WTC11 (cell line): ENCODE measurements at regions not wholly inside any gene's neighbourhood (a gene's known extent, or its start where the extent isn't known, plus 50 kb on each side); places are given as distances from the start of the nearest gene placed in this dataset.

ENCODE experiments used
- ATAC-seq: fragments of 200-7000 bp; cut with Tn5 transposase; 2 replicates; pipeline ENCODE4 v1.10.0; 2021; ENCODE audit warnings: mild to moderate bottlenecking, moderate library complexity
- CTCF ChIA-PET: fragments of 300-600 bp; sonication (Branson Sonifier 250); formaldehyde crosslinking; loops from one replicate; lab custom pipeline; 2021; ENCODE audit warnings: antibody characterized with exemption; lab: Charles Lee
- POLR2A ChIA-PET: fragments of 350-600 bp; sonication (Branson Sonifier 250); formaldehyde crosslinking; loops from one replicate; lab custom pipeline; 2021; ENCODE audit warnings: antibody characterized with exemption; lab: Charles Lee
- DNase-seq: peaks from one replicate; pipeline ENCODE4 v3.0.0; 2021; ENCODE audit warnings: low spot score
- H3K27ac Mint-ChIP-seq: 2 replicates; pipeline ENCODE4 v1.8.0; 2021; ENCODE audit warnings: mixed read lengths
- H3K27me3 Mint-ChIP-seq: 2 replicates; pipeline ENCODE4 v1.8.0; 2021; ENCODE audit warnings: low read depth, mild to moderate bottlenecking, moderate library complexity, mixed read lengths
- H3K36me3 Mint-ChIP-seq: 2 replicates; pipeline ENCODE4 v1.8.0; 2021; ENCODE audit warnings: mixed read lengths
- H3K4me1 Mint-ChIP-seq: 2 replicates; pipeline ENCODE4 v1.8.0; 2022; ENCODE audit warnings: mixed read lengths
- H3K4me3 Mint-ChIP-seq: 2 replicates; pipeline ENCODE4 v1.8.0; 2021; ENCODE audit warnings: mild to moderate bottlenecking, moderate library complexity, mixed read lengths
- H3K9me3 Mint-ChIP-seq: 2 replicates; pipeline ENCODE4 v1.8.0; 2021; ENCODE audit warnings: mixed read lengths
- ESRRA ChIP-seq: sonication (generic); formaldehyde crosslinking; IDR thresholded peaks from 2 replicates; pipeline ENCODE4 v1.8.1; 2022; ENCODE audit warnings: mild to moderate bottlenecking, missing genetic modification reagents, borderline replicate concordance
- GABPB1 ChIP-seq: sonication (generic); formaldehyde crosslinking; IDR thresholded peaks from 2 replicates; pipeline ENCODE4 v1.8.1; 2023; ENCODE audit warnings: mild to moderate bottlenecking, missing genetic modification reagents
- NFYB ChIP-seq: sonication (generic); formaldehyde crosslinking; conservative IDR thresholded peaks from 2 replicates; pipeline ENCODE4 v1.8.0; 2022; ENCODE audit warnings: low read depth, missing genetic modification reagents
- NR2C2 ChIP-seq: sonication (generic); formaldehyde crosslinking; IDR thresholded peaks from 2 replicates; pipeline ENCODE4 v1.8.0; 2022; ENCODE audit warnings: mild to moderate bottlenecking, missing genetic modification reagents
- RELA ChIP-seq: sonication (generic); formaldehyde crosslinking; IDR thresholded peaks from 2 replicates; pipeline ENCODE4 v1.8.1; 2022; ENCODE audit warnings: missing genetic modification reagents, mild to moderate bottlenecking, borderline replicate concordance
- ZNF263 ChIP-seq: sonication (generic); formaldehyde crosslinking; IDR thresholded peaks from 2 replicates; pipeline ENCODE4 v1.8.1; 2022; ENCODE audit warnings: low read depth, mild to moderate bottlenecking, moderate library complexity, missing genetic modification reagents
- ZNF317 ChIP-seq: sonication (generic); formaldehyde crosslinking; IDR thresholded peaks from 2 replicates; pipeline ENCODE4 v1.8.1; 2023; ENCODE audit warnings: low read depth, mild to moderate bottlenecking, moderate library complexity, missing genetic modification reagents, borderline replicate concordance
- ZNF396 ChIP-seq: fragments of 250-450 bp; sonication (Bioruptor Pico); IDR thresholded peaks from 2 replicates; pipeline ENCODE4 v1.8.0; 2021; ENCODE audit warnings: mild to moderate bottlenecking, moderate library complexity, borderline replicate concordance
- ZNF416 ChIP-seq: fragments of 250-450 bp; sonication (Bioruptor Pico); IDR thresholded peaks from 2 replicates; pipeline ENCODE4 v1.9.0; 2021; ENCODE audit warnings: mild to moderate bottlenecking, inconsistent platforms
- TF ChIP-seq, protein P1 (sequence below): sonication (generic); formaldehyde crosslinking; IDR thresholded peaks from 2 replicates; pipeline ENCODE4 v1.8.0; 2022; ENCODE audit warnings: mild to moderate bottlenecking, missing genetic modification reagents
- TF ChIP-seq, protein P2 (sequence below): sonication (generic); formaldehyde crosslinking; IDR thresholded peaks from 2 replicates; pipeline ENCODE4 v1.8.0; 2022; ENCODE audit warnings: missing genetic modification reagents
- TF ChIP-seq, protein P3 (sequence below): sonication (generic); formaldehyde crosslinking; IDR thresholded peaks from 2 replicates; pipeline ENCODE4 v1.8.0; 2022; ENCODE audit warnings: mild to moderate bottlenecking, missing genetic modification reagents
- TF ChIP-seq, protein P4 (sequence below): sonication (generic); formaldehyde crosslinking; IDR thresholded peaks from 2 replicates; pipeline ENCODE4 v1.8.0; 2022; ENCODE audit warnings: mild to moderate bottlenecking, missing genetic modification reagents
- TF ChIP-seq, protein P5 (sequence below): sonication (generic); formaldehyde crosslinking; IDR thresholded peaks from 2 replicates; pipeline ENCODE4 v1.8.1; 2022; ENCODE audit warnings: low read depth, mild to moderate bottlenecking, moderate library complexity, missing genetic modification reagents, borderline replicate concordance
- TF ChIP-seq, protein P6 (sequence below): fragments of 250-450 bp; sonication (Bioruptor Pico); IDR thresholded peaks from 2 replicates; pipeline ENCODE4 v1.8.0; 2021; ENCODE audit warnings: mild to moderate bottlenecking
- TF ChIP-seq, protein P7 (sequence below): sonication (generic); formaldehyde crosslinking; IDR thresholded peaks from 2 replicates; pipeline ENCODE4 v1.8.0; 2023; ENCODE audit warnings: mild to moderate bottlenecking, missing genetic modification reagents
- TF ChIP-seq, protein P8 (sequence below): sonication (generic); formaldehyde crosslinking; IDR thresholded peaks from 2 replicates; pipeline ENCODE4 v1.8.1; 2023; ENCODE audit warnings: mild to moderate bottlenecking, missing genetic modification reagents

DNA sequence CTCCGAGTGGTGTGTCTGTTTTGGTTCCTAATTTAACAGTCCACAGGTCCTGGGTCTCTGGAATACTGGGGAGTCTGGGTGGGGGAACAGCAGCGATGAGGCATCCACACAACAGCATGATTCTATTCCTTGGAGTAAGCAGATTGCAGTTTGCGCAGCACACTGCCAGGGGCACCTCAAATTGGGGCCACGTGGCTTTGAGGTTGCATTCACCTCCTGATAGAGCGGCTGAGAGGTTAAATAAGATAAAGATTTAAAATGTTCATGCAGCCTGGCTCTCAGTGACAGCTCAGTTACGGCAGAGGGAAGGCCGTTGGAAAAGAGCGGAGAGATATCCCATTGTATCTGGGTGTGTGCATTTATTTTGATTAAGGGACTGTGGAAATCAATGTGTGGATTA lies 202.3 kb downstream of the ASB1 start (continued):
- TF ChIP-seq, protein P1, sequence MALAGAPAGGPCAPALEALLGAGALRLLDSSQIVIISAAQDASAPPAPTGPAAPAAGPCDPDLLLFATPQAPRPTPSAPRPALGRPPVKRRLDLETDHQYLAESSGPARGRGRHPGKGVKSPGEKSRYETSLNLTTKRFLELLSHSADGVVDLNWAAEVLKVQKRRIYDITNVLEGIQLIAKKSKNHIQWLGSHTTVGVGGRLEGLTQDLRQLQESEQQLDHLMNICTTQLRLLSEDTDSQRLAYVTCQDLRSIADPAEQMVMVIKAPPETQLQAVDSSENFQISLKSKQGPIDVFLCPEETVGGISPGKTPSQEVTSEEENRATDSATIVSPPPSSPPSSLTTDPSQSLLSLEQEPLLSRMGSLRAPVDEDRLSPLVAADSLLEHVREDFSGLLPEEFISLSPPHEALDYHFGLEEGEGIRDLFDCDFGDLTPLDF, result no peak
- TF ChIP-seq, protein P2, sequence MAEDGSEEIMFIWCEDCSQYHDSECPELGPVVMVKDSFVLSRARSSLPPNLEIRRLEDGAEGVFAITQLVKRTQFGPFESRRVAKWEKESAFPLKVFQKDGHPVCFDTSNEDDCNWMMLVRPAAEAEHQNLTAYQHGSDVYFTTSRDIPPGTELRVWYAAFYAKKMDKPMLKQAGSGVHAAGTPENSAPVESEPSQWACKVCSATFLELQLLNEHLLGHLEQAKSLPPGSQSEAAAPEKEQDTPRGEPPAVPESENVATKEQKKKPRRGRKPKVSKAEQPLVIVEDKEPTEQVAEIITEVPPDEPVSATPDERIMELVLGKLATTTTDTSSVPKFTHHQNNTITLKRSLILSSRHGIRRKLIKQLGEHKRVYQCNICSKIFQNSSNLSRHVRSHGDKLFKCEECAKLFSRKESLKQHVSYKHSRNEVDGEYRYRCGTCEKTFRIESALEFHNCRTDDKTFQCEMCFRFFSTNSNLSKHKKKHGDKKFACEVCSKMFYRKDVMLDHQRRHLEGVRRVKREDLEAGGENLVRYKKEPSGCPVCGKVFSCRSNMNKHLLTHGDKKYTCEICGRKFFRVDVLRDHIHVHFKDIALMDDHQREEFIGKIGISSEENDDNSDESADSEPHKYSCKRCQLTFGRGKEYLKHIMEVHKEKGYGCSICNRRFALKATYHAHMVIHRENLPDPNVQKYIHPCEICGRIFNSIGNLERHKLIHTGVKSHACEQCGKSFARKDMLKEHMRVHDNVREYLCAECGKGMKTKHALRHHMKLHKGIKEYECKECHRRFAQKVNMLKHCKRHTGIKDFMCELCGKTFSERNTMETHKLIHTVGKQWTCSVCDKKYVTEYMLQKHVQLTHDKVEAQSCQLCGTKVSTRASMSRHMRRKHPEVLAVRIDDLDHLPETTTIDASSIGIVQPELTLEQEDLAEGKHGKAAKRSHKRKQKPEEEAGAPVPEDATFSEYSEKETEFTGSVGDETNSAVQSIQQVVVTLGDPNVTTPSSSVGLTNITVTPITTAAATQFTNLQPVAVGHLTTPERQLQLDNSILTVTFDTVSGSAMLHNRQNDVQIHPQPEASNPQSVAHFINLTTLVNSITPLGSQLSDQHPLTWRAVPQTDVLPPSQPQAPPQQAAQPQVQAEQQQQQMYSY (CRISPR knock-in tag), result no peak
- no peak for TF ChIP-seq RELA (CRISPR knock-in tag)
- TF ChIP-seq, protein P3, sequence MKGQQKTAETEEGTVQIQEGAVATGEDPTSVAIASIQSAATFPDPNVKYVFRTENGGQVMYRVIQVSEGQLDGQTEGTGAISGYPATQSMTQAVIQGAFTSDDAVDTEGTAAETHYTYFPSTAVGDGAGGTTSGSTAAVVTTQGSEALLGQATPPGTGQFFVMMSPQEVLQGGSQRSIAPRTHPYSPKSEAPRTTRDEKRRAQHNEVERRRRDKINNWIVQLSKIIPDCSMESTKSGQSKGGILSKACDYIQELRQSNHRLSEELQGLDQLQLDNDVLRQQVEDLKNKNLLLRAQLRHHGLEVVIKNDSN (CRISPR knock-in tag), result no peak
- no peak for TF ChIP-seq ZNF317 (CRISPR knock-in tag)
- TF ChIP-seq, protein P4, sequence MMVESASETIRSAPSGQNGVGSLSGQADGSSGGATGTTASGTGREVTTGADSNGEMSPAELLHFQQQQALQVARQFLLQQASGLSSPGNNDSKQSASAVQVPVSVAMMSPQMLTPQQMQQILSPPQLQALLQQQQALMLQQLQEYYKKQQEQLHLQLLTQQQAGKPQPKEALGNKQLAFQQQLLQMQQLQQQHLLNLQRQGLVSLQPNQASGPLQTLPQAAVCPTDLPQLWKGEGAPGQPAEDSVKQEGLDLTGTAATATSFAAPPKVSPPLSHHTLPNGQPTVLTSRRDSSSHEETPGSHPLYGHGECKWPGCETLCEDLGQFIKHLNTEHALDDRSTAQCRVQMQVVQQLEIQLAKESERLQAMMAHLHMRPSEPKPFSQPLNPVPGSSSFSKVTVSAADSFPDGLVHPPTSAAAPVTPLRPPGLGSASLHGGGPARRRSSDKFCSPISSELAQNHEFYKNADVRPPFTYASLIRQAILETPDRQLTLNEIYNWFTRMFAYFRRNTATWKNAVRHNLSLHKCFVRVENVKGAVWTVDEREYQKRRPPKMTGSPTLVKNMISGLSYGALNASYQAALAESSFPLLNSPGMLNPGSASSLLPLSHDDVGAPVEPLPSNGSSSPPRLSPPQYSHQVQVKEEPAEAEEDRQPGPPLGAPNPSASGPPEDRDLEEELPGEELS (CRISPR knock-in tag), result no peak
- no peak for TF ChIP-seq ZNF263 (CRISPR knock-in tag)
- no peak for TF ChIP-seq NFYB
- TF ChIP-seq, protein P5, sequence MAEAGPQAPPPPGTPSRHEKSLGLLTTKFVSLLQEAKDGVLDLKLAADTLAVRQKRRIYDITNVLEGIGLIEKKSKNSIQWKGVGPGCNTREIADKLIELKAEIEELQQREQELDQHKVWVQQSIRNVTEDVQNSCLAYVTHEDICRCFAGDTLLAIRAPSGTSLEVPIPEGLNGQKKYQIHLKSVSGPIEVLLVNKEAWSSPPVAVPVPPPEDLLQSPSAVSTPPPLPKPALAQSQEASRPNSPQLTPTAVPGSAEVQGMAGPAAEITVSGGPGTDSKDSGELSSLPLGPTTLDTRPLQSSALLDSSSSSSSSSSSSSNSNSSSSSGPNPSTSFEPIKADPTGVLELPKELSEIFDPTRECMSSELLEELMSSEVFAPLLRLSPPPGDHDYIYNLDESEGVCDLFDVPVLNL (CRISPR knock-in tag), result no peak
- TF ChIP-seq, protein P6, sequence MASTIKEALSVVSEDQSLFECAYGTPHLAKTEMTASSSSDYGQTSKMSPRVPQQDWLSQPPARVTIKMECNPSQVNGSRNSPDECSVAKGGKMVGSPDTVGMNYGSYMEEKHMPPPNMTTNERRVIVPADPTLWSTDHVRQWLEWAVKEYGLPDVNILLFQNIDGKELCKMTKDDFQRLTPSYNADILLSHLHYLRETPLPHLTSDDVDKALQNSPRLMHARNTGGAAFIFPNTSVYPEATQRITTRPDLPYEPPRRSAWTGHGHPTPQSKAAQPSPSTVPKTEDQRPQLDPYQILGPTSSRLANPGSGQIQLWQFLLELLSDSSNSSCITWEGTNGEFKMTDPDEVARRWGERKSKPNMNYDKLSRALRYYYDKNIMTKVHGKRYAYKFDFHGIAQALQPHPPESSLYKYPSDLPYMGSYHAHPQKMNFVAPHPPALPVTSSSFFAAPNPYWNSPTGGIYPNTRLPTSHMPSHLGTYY (CRISPR knock-in tag), result no peak

DNA sequence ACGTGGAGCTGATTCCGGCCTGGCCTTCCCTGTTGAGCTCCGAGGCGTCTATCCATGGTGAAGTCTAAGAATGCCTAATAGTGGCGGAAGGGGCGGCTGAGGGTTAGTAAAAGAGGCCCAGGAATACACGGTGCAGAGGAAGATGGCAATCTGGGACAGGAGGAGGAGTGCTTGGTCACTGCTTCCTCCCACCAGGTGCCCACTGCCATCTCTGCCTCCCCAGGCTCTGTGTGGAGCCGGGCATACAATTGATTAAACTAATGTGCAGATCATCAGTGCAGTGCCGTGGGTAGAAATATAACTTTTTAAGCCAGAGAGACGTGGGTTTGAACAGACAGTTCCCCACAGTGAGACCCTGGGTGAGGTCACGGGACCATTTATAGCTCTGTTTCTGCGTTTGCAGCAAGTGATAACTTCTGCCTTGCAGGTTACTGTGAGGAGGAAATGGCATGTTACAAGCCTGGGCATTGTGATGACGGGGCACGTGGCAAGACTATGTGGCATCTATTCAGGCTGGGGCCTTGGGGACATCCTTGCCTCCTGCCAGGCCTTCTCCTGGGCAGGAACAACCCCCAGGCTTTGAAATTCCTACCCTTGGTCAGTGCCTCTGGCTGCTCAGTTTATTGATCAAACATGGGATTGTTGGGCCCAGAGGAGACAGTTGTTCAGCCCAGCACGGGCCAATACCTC lies 204.9 kb downstream of the ASB1 start:
- H3K27ac Mint-ChIP-seq, result no peak overlapping the region
- ChIA-PET POLR2A (no interaction called here), CTCF (no interaction called here)
- H3K27me3 Mint-ChIP-seq, result no peaks in the 10 kb centered on the region
- H3K9me3 Mint-ChIP-seq, result peaks cover 10% of the 10 kb centered on the region
- H3K36me3 Mint-ChIP-seq, result no peaks in the 10 kb centered on the region
- H3K4me1 Mint-ChIP-seq, result no peaks in the 10 kb centered on the region
- ATAC-seq (no peak), DNase-seq (no peak)
- H3K4me3 Mint-ChIP-seq, result no peak overlapping the region
- TF ChIP-seq, protein P7, sequence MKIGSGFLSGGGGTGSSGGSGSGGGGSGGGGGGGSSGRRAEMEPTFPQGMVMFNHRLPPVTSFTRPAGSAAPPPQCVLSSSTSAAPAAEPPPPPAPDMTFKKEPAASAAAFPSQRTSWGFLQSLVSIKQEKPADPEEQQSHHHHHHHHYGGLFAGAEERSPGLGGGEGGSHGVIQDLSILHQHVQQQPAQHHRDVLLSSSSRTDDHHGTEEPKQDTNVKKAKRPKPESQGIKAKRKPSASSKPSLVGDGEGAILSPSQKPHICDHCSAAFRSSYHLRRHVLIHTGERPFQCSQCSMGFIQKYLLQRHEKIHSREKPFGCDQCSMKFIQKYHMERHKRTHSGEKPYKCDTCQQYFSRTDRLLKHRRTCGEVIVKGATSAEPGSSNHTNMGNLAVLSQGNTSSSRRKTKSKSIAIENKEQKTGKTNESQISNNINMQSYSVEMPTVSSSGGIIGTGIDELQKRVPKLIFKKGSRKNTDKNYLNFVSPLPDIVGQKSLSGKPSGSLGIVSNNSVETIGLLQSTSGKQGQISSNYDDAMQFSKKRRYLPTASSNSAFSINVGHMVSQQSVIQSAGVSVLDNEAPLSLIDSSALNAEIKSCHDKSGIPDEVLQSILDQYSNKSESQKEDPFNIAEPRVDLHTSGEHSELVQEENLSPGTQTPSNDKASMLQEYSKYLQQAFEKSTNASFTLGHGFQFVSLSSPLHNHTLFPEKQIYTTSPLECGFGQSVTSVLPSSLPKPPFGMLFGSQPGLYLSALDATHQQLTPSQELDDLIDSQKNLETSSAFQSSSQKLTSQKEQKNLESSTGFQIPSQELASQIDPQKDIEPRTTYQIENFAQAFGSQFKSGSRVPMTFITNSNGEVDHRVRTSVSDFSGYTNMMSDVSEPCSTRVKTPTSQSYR (CRISPR knock-in tag), result no peak
- TF ChIP-seq, protein P8, sequence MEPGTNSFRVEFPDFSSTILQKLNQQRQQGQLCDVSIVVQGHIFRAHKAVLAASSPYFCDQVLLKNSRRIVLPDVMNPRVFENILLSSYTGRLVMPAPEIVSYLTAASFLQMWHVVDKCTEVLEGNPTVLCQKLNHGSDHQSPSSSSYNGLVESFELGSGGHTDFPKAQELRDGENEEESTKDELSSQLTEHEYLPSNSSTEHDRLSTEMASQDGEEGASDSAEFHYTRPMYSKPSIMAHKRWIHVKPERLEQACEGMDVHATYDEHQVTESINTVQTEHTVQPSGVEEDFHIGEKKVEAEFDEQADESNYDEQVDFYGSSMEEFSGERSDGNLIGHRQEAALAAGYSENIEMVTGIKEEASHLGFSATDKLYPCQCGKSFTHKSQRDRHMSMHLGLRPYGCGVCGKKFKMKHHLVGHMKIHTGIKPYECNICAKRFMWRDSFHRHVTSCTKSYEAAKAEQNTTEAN, result no peak
- no peak for TF ChIP-seq ZNF396 (CRISPR knock-in tag)
- TF ChIP-seq, protein P5 (CRISPR knock-in tag), result no peak
- TF ChIP-seq ZNF263 (CRISPR knock-in tag), result no peak
- no peak for TF ChIP-seq ESRRA (CRISPR knock-in tag)
- TF ChIP-seq GABPB1 (CRISPR knock-in tag), result no peak
- TF ChIP-seq ZNF416 (CRISPR knock-in tag), result no peak
- TF ChIP-seq NR2C2 (CRISPR knock-in tag), result no peak
